Gastroesophageal sphincter (tissue), 4 donors: ENCODE measurements at regions not wholly inside any gene's neighbourhood (a gene's known extent, or its start where the extent isn't known, plus 50 kb on each side); places are given as distances from the start of the nearest gene placed in this dataset.

Experiments
- ATAC-seq: fragments of 150-250 bp; one replicate; pipeline ENCODE4 v1.9.1; 2016; ENCODE audit warnings: mild to moderate bottlenecking, moderate library complexity
- H3K27ac ChIP-seq, 4 donors: fragments of 200-600 bp; sonication (generic) in 3 of 4; 1 replicate in 3 of 4; 2 replicates in 1 of 4; pipeline ENCODE4 v1.5.1; 2016 to 2019
- H3K27me3 ChIP-seq: fragments of 200-600 bp; sonication (generic); one replicate; pipeline ENCODE4 v1.5.1; 2019
- H3K36me3 ChIP-seq, 2 donors: fragments of 200-600 bp; sonication (generic); one replicate each; pipeline ENCODE4 v1.5.1; 2019; ENCODE audit warnings: control low read depth in 1 of 2
- H3K4me1 ChIP-seq, 3 donors: fragments of 200-600 bp; sonication (generic); 1 replicate in 2 of 3; 2 replicates in 1 of 3; pipeline ENCODE4 v1.5.1; 2016 to 2019; ENCODE audit warnings: control low read depth in 2 of 3
- H3K4me3 ChIP-seq, 2 donors: fragments of 200-600 bp; sonication (generic); one replicate each; pipeline ENCODE4 v1.5.1; 2019; ENCODE audit warnings: mild to moderate bottlenecking in 1 of 2, moderate library complexity in 1 of 2
- H3K9me3 ChIP-seq, 3 donors: fragments of 200-600 bp; sonication (generic); one replicate each; pipeline ENCODE4 v1.5.1; 2017 to 2019; ENCODE audit warnings: control low read depth in 2 of 3
- CTCF ChIP-seq, 4 experiments: fragments of 200-600 bp in 2 of 4; fragments of 450-650 bp in 2 of 4; sonication (generic) in 1 of 4; IDR thresholded peaks; one replicate each; pipeline ENCODE4 v1.5.1; 2017 to 2019; ENCODE audit warnings: antibody characterized with exemption in 4 of 4, mild to moderate bottlenecking in 2 of 4, moderate library complexity in 2 of 4
- EP300 ChIP-seq: sonication (generic); formaldehyde crosslinking; IDR thresholded peaks from one replicate; pipeline ENCODE4 v1.6.1; 2017; ENCODE audit warnings: antibody characterized with exemption, mild to moderate bottlenecking
- POLR2A ChIP-seq, 2 donors: fragments of 450-650 bp; IDR thresholded peaks; one replicate each; pipeline ENCODE4 v1.6.1; 2017; ENCODE audit warnings: antibody characterized with exemption in 2 of 2, mild to moderate bottlenecking in 2 of 2, moderate library complexity in 1 of 2
- POLR2AphosphoS5 ChIP-seq: sonication (generic); formaldehyde crosslinking; IDR thresholded peaks from one replicate; pipeline ENCODE4 v1.6.1; 2017; ENCODE audit warnings: antibody characterized with exemption
- WGBS, 2 donors: methylation state at CpG; one replicate each; pipeline ENCODE4 v1.1.5; 2018; ENCODE audit warnings: low coverage in 1 of 2; 5-methylcytosine and 5-hydroxymethylcytosine counted together

GRCh38 chr15:47407692-47408091 lies 309.6 kb upstream of the SEMA6D start:
- no peak for ATAC-seq
- H3K36me3 ChIP-seq: no peaks in the 10 kb centered on the region
- H3K27ac ChIP-seq: no peak overlapping the region
- no peak overlapping the region for H3K4me3 ChIP-seq
- 100% methylated on average over 3 of the region's 5 CpGs; no CpG with 5 or more reads in 1 of the 2 donors for WGBS, 2 donors
- no peak for TF ChIP-seq POLR2A (IDR thresholded peaks at IDR 0.05)
- TF ChIP-seq CTCF (IDR thresholded peaks at IDR 0.05): no peak
- TF ChIP-seq POLR2AphosphoS5: no peak
- no peak for TF ChIP-seq EP300
- H3K9me3 ChIP-seq: no peaks in the 10 kb centered on the region
- peaks cover 5 to 52% (median 10%) of the 10 kb centered on the region in 3 donors for H3K4me1 ChIP-seq
- no peaks in the 10 kb centered on the region for H3K27me3 ChIP-seq

DNA sequence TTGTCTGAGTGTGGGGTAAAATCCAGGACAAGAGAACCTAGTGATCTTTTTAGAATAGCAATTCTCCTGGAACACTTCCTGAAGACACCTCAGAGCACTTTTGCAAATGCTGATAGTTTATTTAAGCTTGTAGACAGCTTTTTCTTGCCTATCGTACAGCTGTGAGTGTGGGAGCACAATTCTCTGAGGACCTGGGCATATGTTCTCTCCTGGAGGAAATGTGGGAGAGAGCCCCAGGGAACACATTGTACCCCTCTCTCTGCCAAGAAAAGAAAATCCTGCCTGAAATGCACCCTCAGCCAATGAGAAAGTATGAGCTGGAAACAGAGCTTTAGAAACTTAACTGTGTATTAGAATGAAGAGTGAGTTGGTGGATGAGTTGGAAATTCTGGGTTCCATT lies 308.3 kb upstream of the SEMA6D start:
- H3K9me3 ChIP-seq: no peaks in the 10 kb centered on the region
- ATAC-seq: peak; percentile 78
- WGBS, 2 donors: 0 to 17% methylated on average over 1 of the region's 1 CpG
- no peaks in the 10 kb centered on the region for H3K36me3 ChIP-seq
- no peak overlapping the region for H3K4me3 ChIP-seq
- peaks cover 5 to 61% (median 10%) of the 10 kb centered on the region in 3 donors for H3K4me1 ChIP-seq
- H3K27me3 ChIP-seq: no peaks in the 10 kb centered on the region
- TF ChIP-seq CTCF (IDR thresholded peaks at IDR 0.05): no peak
- peak; percentile 69 for TF ChIP-seq POLR2AphosphoS5
- peak overlapping the region; percentile 45 to 72 (median 63) for H3K27ac ChIP-seq

DNA sequence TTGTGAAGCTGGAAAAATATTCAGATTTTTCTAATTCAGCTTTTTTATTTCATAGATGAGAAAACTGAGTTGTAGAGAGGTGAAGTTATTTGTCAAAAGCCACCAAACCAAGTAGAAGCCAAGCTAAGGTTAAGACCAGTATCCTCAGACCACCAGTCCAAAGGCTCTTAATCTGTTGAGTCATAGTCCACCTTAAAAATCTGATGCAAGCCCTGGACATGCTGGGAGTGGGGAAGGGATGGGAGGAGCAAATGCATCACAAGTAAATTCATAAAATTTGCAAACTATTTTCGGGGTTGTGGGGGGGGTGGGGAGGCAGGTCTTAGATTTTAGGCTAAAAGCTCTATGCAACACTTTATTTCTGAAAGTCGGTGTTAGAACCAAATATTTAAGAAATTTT lies 307.7 kb upstream of the SEMA6D start:
- H3K4me1 ChIP-seq: peaks cover 5 to 65% (median 10%) of the 10 kb centered on the region in 3 donors
- H3K9me3 ChIP-seq: no peaks in the 10 kb centered on the region
- TF ChIP-seq POLR2AphosphoS5 (no peak), CTCF (IDR thresholded peaks at IDR 0.05) (no peak), EP300 (no peak), POLR2A (IDR thresholded peaks at IDR 0.05) (no peak)
- 67 to 88% methylated on average over 2 of the region's 2 CpGs for WGBS, 2 donors
- peak overlapping the region; percentile 45 to 72 (median 63) for H3K27ac ChIP-seq
- no peak for ATAC-seq
- H3K4me3 ChIP-seq: no peak overlapping the region
- H3K36me3 ChIP-seq: no peaks in the 10 kb centered on the region
- H3K27me3 ChIP-seq: no peaks in the 10 kb centered on the region

- Histone ChIP-seq H3K27ac (peak overlapping the region in 1 of 4 donors; percentile 72), H3K9me3 (no peaks in the 10 kb centered on the region), H3K36me3 (no peaks in the 10 kb centered on the region), H3K4me3 (no peak overlapping the region), H3K27me3 (no peaks in the 10 kb centered on the region), H3K4me1 (peaks cover 5 to 72% (median 12%) of the 10 kb centered on the region in 3 donors)
- TF ChIP-seq POLR2AphosphoS5: no peak
- TF ChIP-seq CTCF (IDR thresholded peaks at IDR 0.05): no peak
- no peak for TF ChIP-seq POLR2A (IDR thresholded peaks at IDR 0.05)
- TF ChIP-seq EP300: no peak
- no peak for ATAC-seq
- 37 to 51% methylated on average over 3 of the region's 3 CpGs for WGBS, 2 donors
Observed at GRCh38 chr15:47410247-47410646, 307.1 kb upstream of the SEMA6D start.

GRCh38 chr15:47411733-47412132 lies 305.6 kb upstream of the SEMA6D start:
- ATAC-seq: no peak
- Histone ChIP-seq H3K4me1 (peaks cover 5 to 83% (median 14%) of the 10 kb centered on the region in 3 donors), H3K36me3 (no peaks in the 10 kb centered on the region), H3K27me3 (no peaks in the 10 kb centered on the region), H3K27ac (peak overlapping the region; percentile 6 to 56 (median 28)), H3K4me3 (no peak overlapping the region), H3K9me3 (no peaks in the 10 kb centered on the region)
- 45 to 58% methylated on average over 1 to 4 of the region's 4 CpGs for WGBS, 2 donors
- TF ChIP-seq POLR2A (IDR thresholded peaks at IDR 0.05) (no peak), EP300 (no peak), POLR2AphosphoS5 (no peak), CTCF (IDR thresholded peaks at IDR 0.05) (no peak)
